Small intestine (tissue), 7 donors: ENCODE measurements at regions not wholly inside any gene's neighbourhood (a gene's known extent, or its start where the extent isn't known, plus 50 kb on each side); places are given as distances from the start of the nearest gene placed in this dataset.

Experiments used
- DNase-seq, 2 donors: peaks; one replicate each; pipeline versions ENCODE4 v3.0.0 to v3.0.0-alpha.2; 2013
- FAIRE-seq: peaks from 2 replicates; lab custom pipeline; 2012; peaks lifted over from hg19 to GRCh38; lab: Jason Lieb, UNC
- H3K27ac ChIP-seq, 3 donors: one replicate each; pipeline ENCODE4 v1.5.1; 2013; ENCODE audit warnings: low read length in 2 of 3, mild to moderate bottlenecking in 2 of 3, control low read depth in 1 of 3, inconsistent platforms in 1 of 3, low read depth in 1 of 3, moderate library complexity in 1 of 3
- H3K27me3 ChIP-seq, 3 donors: one replicate each; pipeline ENCODE4 v1.6.1; 2013; ENCODE audit warnings: low read length in 3 of 3, inconsistent platforms in 1 of 3; ENCODE audit not compliant: control insufficient read depth in 3 of 3, insufficient read depth in 3 of 3
- H3K36me3 ChIP-seq, 3 donors: one replicate each; pipeline ENCODE4 v1.6.1; 2013; ENCODE audit warnings: low read length in 3 of 3, inconsistent platforms in 1 of 3, low read depth in 1 of 3, mild to moderate bottlenecking in 1 of 3, moderate library complexity in 1 of 3; ENCODE audit not compliant: control insufficient read depth in 3 of 3, insufficient read depth in 2 of 3
- H3K4me1 ChIP-seq, 3 donors: one replicate each; pipeline ENCODE4 v1.6.1; 2013; ENCODE audit warnings: low read length in 2 of 3, inconsistent platforms in 1 of 3, low read depth in 1 of 3, mild to moderate bottlenecking in 1 of 3, moderate library complexity in 1 of 3; ENCODE audit not compliant: control insufficient read depth in 3 of 3, insufficient read depth in 2 of 3
- H3K4me3 ChIP-seq, 3 donors: one replicate each; pipeline ENCODE4 v1.5.1; 2013; ENCODE audit warnings: low read length in 3 of 3, control low read depth in 1 of 3, inconsistent platforms in 1 of 3, low read depth in 1 of 3, mild to moderate bottlenecking in 1 of 3, moderate library complexity in 1 of 3
- H3K9me3 ChIP-seq, 2 donors: one replicate each; pipeline ENCODE4 v1.6.1; 2013; ENCODE audit warnings: low read depth in 1 of 2, low read length in 1 of 2; ENCODE audit not compliant: control insufficient read depth in 2 of 2, insufficient read depth in 1 of 2
- WGBS, 3 donors: extraction: QIAGEN DNeasy Blood & Tissue Kit; methylation state at CpG; one replicate each; pipeline ENCODE4 v1.1.7; 2013; 5-methylcytosine and 5-hydroxymethylcytosine counted together
- donor health status: healthy with polysubstance abuse.
- donor health status: control.
- donor health status: control.
- donor health status: Bipolar disorder and iron deficiency.
- donor health status: healthy.

DNA sequence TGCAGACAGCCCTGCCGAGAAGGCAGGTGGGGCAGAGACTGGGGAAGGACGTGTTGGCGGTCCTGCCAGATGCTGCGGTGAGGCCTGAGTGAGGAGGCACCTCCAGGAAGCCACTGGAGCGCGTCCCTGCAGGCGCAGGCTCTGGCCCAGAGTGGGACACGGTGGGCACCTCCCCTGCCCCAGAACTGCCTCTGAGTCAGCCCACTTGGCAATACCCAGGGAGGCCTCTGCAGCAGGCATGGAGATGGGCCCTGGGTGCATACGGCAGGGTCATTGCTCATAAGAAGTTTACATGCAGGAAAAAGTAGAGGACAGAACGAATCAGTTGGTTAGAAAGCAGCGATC lies 195.9 kb downstream of the TFCP2L1 start:
- 72 to 78% (median 78%) methylated on average over 11 of the region's 11 CpGs for WGBS, 3 donors
- Histone ChIP-seq H3K4me3 (no peak overlapping the region), H3K27ac (no peak overlapping the region), H3K36me3 (no peaks in the 10 kb centered on the region), H3K27me3 (no peaks in the 10 kb centered on the region), H3K9me3 (peaks cover 0 to 7% of the 10 kb centered on the region in 2 donors), H3K4me1 (no peaks in the 10 kb centered on the region)
- DNase-seq (no peak), FAIRE-seq (no peak)

DNA sequence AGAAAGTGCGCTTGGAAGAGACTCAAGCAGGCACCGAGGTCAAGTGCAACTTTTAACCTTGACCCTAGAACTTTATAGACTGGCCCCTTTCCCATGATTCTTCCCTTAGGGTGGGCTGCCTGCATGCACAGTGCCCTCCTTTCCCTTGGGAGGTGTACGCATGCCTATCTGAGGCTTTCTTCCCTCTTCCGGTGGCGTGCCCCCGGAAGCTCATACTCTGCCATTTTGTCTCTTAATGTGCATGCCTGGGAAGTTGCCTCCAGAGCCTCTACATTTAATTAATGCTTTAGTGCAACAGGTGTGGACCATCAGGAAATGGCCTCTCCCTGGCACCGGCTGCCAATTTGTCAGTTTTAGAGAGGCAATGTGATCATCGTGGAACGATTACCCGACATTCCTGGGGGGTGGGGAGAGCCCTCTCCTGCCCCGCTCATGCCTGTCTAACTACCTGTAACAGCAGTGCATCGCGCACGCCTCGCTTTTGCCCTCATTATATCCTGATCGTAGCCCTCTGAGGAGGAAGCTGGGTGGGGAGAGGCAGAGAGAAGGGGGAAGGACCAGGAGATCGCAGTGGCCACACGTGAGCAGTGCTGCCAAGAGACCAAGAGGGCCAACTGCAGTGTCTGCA lies 194.8 kb downstream of the TFCP2L1 start:
- 72 to 83% (median 76%) methylated on average over 17 to 18 of the region's 18 CpGs for WGBS, 3 donors

GRCh38 chr2:121092095-121092494 lies 192.9 kb downstream of the TFCP2L1 start:
- WGBS, 3 donors = 38 to 77% (median 62%) methylated on average over 2 of the region's 2 CpGs
- Histone ChIP-seq H3K27me3 (peaks cover 0 to 8% (median 0%) of the 10 kb centered on the region in 3 donors), H3K27ac (no peak overlapping the region), H3K4me3 (no peak overlapping the region), H3K4me1 (no peaks in the 10 kb centered on the region), H3K36me3 (no peaks in the 10 kb centered on the region), H3K9me3 (peaks cover 0 to 7% of the 10 kb centered on the region in 2 donors)
- DNase-seq (peak in 1 of 2 donors; percentile 20), FAIRE-seq (no peak)

More for the DNA sequence above, 194.8 kb downstream of the TFCP2L1 start:
- no peak overlapping the region for H3K27ac ChIP-seq
- no peaks in the 10 kb centered on the region for H3K36me3 ChIP-seq
- H3K9me3 ChIP-seq = peaks cover 0 to 7% of the 10 kb centered on the region in 2 donors
- no peak for DNase-seq
- H3K4me1 ChIP-seq = no peaks in the 10 kb centered on the region
- no peak overlapping the region for H3K4me3 ChIP-seq
- FAIRE-seq = no peak
- H3K27me3 ChIP-seq = peaks cover 0 to 5% (median 0%) of the 10 kb centered on the region in 3 donors

GRCh38 chr2:121093692-121094091 lies 191.3 kb downstream of the TFCP2L1 start:
- no peak for DNase-seq
- H3K27me3 ChIP-seq = peaks cover 0 to 8% (median 0%) of the 10 kb centered on the region in 3 donors
- no peaks in the 10 kb centered on the region for H3K36me3 ChIP-seq
- 53 to 89% (median 61%) methylated on average over 2 of the region's 2 CpGs for WGBS, 3 donors
- no peak overlapping the region for H3K27ac ChIP-seq
- no peak for FAIRE-seq
- no peak overlapping the region for H3K4me3 ChIP-seq
- H3K4me1 ChIP-seq = no peaks in the 10 kb centered on the region
- H3K9me3 ChIP-seq = peaks cover 0 to 7% of the 10 kb centered on the region in 2 donors

DNA sequence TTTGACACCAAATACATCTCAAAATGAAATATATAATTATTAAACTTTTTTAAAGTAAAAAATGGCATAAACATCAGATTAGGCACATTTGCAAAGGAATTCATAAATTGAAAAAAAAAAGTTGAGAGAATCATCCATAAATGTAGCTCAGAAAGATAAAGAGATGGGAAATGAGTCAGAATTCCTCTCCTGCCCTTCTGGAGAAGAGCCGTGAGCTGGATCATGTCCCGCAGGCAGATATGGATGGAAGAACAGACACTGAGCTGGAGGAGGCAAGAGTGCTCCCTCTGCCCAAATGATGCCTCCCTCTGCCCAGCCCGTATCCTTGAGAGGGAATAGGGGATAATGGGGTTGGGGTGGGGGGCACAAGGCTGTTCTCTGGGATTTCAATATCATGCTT lies 190.9 kb downstream of the TFCP2L1 start:
- Histone ChIP-seq H3K27ac (no peak overlapping the region), H3K4me1 (no peaks in the 10 kb centered on the region), H3K27me3 (peaks cover 0 to 8% (median 0%) of the 10 kb centered on the region in 3 donors), H3K36me3 (no peaks in the 10 kb centered on the region), H3K9me3 (peaks cover 0 to 7% of the 10 kb centered on the region in 2 donors), H3K4me3 (no peak overlapping the region)
- FAIRE-seq (no peak), DNase-seq (no peak)
- 64 to 83% (median 80%) methylated on average over 3 of the region's 3 CpGs for WGBS, 3 donors

- Histone ChIP-seq H3K27ac (no peak overlapping the region), H3K36me3 (no peaks in the 10 kb centered on the region), H3K9me3 (peaks cover 0 to 7% of the 10 kb centered on the region in 2 donors), H3K4me1 (no peaks in the 10 kb centered on the region), H3K27me3 (peaks cover 0 to 8% (median 0%) of the 10 kb centered on the region in 3 donors), H3K4me3 (no peak overlapping the region)
- DNase-seq (no peak), FAIRE-seq (no peak)
- 79 to 85% (median 81%) methylated on average over 3 of the region's 3 CpGs for whole genome bisulfite sequencing, 3 donors
These were observed 190.2 kb downstream of the TFCP2L1 start for GRCh38 chr2:121094845-121095244.

GRCh38 chr2:121095257-121096080 lies 189.5 kb downstream of the TFCP2L1 start:
- peaks cover 0 to 8% (median 0%) of the 10 kb centered on the region in 3 donors for H3K27me3 ChIP-seq
- 32 to 34% (median 32%) methylated on average over 19 of the region's 19 CpGs for WGBS, 3 donors
- H3K9me3 ChIP-seq = peaks cover 0 to 7% of the 10 kb centered on the region in 2 donors
- no peak overlapping the region for H3K27ac ChIP-seq
- H3K36me3 ChIP-seq = no peaks in the 10 kb centered on the region
- no peak overlapping the region for H3K4me3 ChIP-seq
- H3K4me1 ChIP-seq = no peaks in the 10 kb centered on the region
- DNase-seq (peak; percentile 72 to 73), FAIRE-seq (no peak)

DNA sequence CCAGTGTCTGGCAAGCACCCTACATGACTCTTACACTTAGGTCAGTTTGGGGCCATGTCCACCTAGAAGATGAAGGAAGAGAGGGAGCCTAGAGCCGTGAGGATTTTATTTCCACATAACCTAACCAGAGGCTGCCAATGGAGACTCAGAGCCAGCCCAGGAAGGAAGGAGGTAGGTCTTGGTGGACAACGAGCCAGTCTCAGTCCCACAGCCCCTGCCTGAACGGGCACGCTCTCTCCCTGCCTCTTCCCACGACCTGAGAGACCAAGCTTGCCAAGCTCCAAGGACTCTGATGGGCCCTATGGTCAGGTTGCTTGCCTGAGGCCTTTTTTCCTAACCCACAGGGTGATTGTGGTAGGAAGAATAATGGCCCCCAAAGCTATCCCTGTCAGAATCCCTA lies 188.4 kb downstream of the TFCP2L1 start:
- Histone ChIP-seq H3K4me1 (no peaks in the 10 kb centered on the region), H3K36me3 (no peaks in the 10 kb centered on the region), H3K9me3 (peaks cover 0 to 7% of the 10 kb centered on the region in 2 donors), H3K27ac (no peak overlapping the region), H3K4me3 (no peak overlapping the region), H3K27me3 (peaks cover 0 to 10% (median 0%) of the 10 kb centered on the region in 3 donors)
- FAIRE-seq (no peak), DNase-seq (no peak)
- 66 to 72% (median 67%) methylated on average over 5 of the region's 5 CpGs for WGBS, 3 donors
